GM12874 (cell line): ENCODE measurements at regions not wholly inside any gene's neighbourhood (a gene's known extent, or its start where the extent isn't known, plus 50 kb on each side); places are given as distances from the start of the nearest gene placed in this dataset.

Experiments used
- CTCF ChIP-seq: IDR thresholded peaks from 2 replicates; pipeline ENCODE4 v1.5.1; 2011; ENCODE audit warnings: low read depth, mild to moderate bottlenecking, control low read depth, low read length, moderate library complexity; ENCODE audit not compliant: insufficient read depth

- no peak for TF ChIP-seq CTCF
Measured at GRCh38 chrX:65600106-65600505, 65.5 kb upstream of the LAS1L start.

GRCh38 chrX:65598559-65599147, 64.1 kb upstream of the LAS1L start:
- TF ChIP-seq CTCF = no peak

- TF ChIP-seq CTCF = no peak
Measured at GRCh38 chrX:65596270-65597034, 61.9 kb upstream of the LAS1L start.

- TF ChIP-seq CTCF = peak; percentile 87
Measured at GRCh38 chrX:65595460-65595876, 60.9 kb upstream of the LAS1L start.

GRCh38 chrX:65591206-65591605, 56.6 kb upstream of the LAS1L start:
- TF ChIP-seq CTCF = no peak

GRCh38 chrX:65589304-65589703, 54.7 kb upstream of the LAS1L start:
- TF ChIP-seq CTCF = no peak

GRCh38 chrX:65588795-65589194, 54.2 kb upstream of the LAS1L start:
- TF ChIP-seq CTCF = no peak
